Effector memory CD4-positive, alpha-beta T cell (primary cell): ENCODE measurements at regions not wholly inside any gene's neighbourhood (a gene's known extent, or its start where the extent isn't known, plus 50 kb on each side); places are given as distances from the start of the nearest gene placed in this dataset.

Source experiments
- DNase-seq, 3 donors: peaks; one replicate each; pipeline ENCODE4 v3.0.0-alpha.2; 2020
- H3K27ac ChIP-seq: 2 replicates; pipeline ENCODE4 v1.7.0; 2013; ENCODE audit warnings: mild to moderate bottlenecking, low read length, moderate library complexity; ENCODE audit not compliant: insufficient read depth, poor library complexity, severe bottlenecking
- H3K27me3 ChIP-seq: replicated peaks from 2 replicates; pipeline ENCODE4 v1.7.0; 2013; ENCODE audit warnings: mild to moderate bottlenecking, low read length; ENCODE audit not compliant: insufficient read depth, control insufficient read depth, poor library complexity, severe bottlenecking
- H3K36me3 ChIP-seq: 2 replicates; pipeline ENCODE4 v1.7.0; 2013; ENCODE audit warnings: mild to moderate bottlenecking, low read length, moderate library complexity; ENCODE audit not compliant: control insufficient read depth, insufficient read depth
- H3K4me1 ChIP-seq: 2 replicates; pipeline ENCODE4 v1.7.0; 2013; ENCODE audit warnings: low read length, mild to moderate bottlenecking; ENCODE audit not compliant: control insufficient read depth, insufficient read depth, poor library complexity, severe bottlenecking
- H3K4me3 ChIP-seq: 2 replicates; pipeline ENCODE4 v1.7.0; 2013; ENCODE audit warnings: low read length, low read depth, mild to moderate bottlenecking; ENCODE audit not compliant: insufficient read depth, poor library complexity, severe bottlenecking
- H3K9me3 ChIP-seq: 2 replicates; pipeline ENCODE4 v1.7.0; 2013; ENCODE audit warnings: mild to moderate bottlenecking, low read length, moderate library complexity; ENCODE audit not compliant: control insufficient read depth

DNA sequence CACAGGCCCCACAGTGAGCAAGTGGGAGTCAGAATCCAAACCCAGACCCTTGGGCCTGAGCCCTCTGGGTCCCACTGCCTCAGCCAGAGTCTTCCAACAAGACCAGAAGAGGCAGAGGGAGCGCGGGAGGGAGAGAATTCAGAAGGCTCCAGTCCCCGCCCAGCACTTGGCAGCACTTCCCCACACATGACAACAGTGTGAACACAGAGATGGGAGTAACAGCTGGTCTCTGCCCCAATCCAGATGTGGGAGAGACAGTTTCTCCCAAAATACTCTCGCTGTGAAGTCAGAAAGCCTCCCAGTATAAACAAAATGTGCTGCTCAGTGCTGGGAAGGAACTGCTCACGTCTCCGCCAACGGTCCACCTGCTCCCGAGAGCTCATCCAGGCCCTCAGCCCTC, 219.9 kb downstream of the MN1 start:
- Histone ChIP-seq H3K4me3 (no peak overlapping the region), H3K36me3 (no peaks in the 10 kb centered on the region), H3K27ac (no peak overlapping the region), H3K27me3 (no peaks in the 10 kb centered on the region), H3K4me1 (no peaks in the 10 kb centered on the region), H3K9me3 (no peaks in the 10 kb centered on the region)
- DNase-seq: no peak

DNA sequence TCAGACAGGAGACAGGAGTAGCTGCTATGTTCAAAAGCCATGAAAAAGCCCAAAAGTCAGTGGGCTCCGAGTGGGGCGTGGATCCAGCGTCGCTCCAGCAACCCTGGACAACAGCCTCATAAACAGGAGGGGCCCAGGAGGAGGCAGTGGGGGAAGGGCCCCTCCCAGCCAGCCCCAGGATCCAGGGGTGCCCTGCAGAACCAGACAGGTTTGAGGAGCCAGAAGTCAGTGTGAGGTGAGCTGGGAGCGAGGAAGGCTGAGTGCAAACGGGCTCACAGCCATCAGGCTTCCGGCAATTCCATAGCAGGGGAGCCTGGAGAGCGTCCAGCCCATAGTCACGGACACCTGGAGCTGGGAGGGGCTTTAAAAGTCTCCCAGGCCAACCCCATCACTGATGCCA, 217.7 kb downstream of the MN1 start:
- no peak for DNase-seq
- Histone ChIP-seq H3K27ac (no peak overlapping the region), H3K27me3 (no peaks in the 10 kb centered on the region), H3K4me1 (no peaks in the 10 kb centered on the region), H3K9me3 (no peaks in the 10 kb centered on the region), H3K36me3 (no peaks in the 10 kb centered on the region), H3K4me3 (no peak overlapping the region)

DNA sequence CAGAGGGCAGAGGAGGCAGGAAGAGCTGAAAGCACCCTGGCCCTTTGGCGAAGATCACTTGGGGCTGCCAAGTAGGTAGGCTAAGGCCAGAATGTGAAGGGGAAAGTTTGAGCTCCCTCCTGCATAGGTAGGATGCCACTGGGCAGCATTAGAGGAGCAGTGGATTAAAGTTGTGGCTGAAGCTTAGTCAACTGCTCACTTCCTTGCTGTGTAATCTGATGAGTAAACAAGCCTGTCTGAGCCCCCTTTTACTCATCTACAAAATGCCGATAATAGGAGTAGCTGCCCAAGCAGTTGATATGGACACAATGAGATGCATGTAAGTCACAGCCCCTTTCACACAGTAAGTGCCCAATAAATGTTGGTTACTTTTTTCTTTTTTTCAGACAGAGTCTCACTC, 216.4 kb downstream of the MN1 start:
- Histone ChIP-seq H3K27me3 (no peaks in the 10 kb centered on the region), H3K27ac (no peak overlapping the region), H3K36me3 (no peaks in the 10 kb centered on the region), H3K4me3 (no peak overlapping the region), H3K9me3 (no peaks in the 10 kb centered on the region), H3K4me1 (no peaks in the 10 kb centered on the region)
- DNase-seq: no peak

DNA sequence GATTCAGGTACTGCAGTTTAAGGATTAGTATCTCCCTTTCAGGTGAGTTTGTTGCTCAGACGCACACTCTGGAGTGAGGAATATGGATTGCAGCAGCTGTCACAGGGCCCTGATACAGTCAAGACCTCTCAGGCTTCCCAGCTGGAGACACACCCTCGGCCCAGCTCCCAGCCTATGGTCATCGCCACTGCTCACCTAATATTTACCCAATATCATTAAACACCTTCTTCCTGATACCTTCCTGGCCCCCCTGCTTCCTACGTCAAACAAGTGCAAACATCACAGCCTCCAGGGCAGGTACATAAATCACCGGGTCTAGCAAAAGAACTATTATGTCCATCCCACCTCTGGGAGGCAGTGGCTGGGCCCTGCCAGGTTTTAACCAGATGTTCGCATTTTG, 213.3 kb downstream of the MN1 start:
- Histone ChIP-seq H3K27me3 (no peaks in the 10 kb centered on the region), H3K36me3 (no peaks in the 10 kb centered on the region), H3K9me3 (no peaks in the 10 kb centered on the region), H3K27ac (no peak overlapping the region), H3K4me3 (no peak overlapping the region), H3K4me1 (no peaks in the 10 kb centered on the region)
- DNase-seq: no peak

DNA sequence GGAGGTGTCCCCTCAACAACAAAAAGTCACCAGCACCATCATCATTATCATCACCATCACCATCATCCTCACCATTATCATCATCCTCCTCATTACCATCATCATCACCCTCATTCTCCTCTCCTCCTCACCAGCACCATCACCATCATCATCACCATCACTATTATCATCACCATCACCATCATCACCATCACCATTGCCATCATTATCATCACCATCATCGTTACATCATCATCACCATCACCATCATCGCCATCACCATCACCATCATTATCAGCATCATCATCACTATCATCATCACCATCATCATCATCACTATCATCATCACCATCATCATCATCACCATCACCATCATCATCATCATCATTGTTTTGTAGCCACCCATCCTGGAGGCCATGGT, 212.6 kb downstream of the MN1 start:
- DNase-seq: no peak
- H3K27me3 ChIP-seq: no peaks in the 10 kb centered on the region
- no peaks in the 10 kb centered on the region for H3K9me3 ChIP-seq
- no peak overlapping the region for H3K4me3 ChIP-seq
- H3K4me1 ChIP-seq: no peaks in the 10 kb centered on the region
- no peak overlapping the region for H3K27ac ChIP-seq
- H3K36me3 ChIP-seq: no peaks in the 10 kb centered on the region

DNA sequence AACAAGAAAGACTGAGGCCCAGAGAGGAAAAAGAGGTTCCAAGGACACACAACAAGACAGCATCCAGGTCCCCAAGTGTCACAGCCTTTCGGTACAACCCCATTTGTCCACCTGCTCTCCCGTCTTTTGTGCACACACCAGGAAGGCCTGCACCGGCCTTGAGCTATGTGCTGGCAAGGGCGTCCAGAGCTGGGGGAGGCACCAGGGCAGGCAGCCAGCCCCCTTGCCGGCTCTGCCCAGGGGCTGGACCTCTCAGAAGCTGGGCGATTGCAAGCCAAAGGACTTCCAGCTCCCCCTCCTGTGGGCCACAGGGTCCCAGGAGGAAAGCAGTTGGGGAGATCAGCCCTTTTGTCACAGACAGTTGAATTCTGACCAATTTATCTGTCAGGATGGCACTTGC, 210.5 kb downstream of the MN1 start:
- no peak for DNase-seq
- no peaks in the 10 kb centered on the region for H3K36me3 ChIP-seq

DNA sequence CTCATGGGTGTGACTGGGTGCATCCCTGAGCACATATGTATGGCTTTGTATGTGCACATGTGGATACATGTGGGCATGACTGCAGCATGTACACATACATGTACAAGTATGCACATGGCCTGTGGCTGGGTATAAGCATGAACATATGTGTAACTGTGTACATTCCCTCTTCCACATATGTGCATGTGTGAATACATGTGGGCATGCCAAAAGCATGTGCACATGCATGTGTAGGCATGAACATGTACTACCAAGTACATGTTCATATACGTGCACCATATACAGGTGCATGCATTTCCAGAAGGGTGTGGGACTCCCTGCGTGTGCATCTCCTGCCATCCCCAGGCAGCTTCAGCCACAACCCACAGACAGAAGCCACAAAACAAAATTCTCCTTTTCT, 208.2 kb downstream of the MN1 start:
- Histone ChIP-seq H3K36me3 (no peaks in the 10 kb centered on the region), H3K4me3 (no peak overlapping the region), H3K27ac (no peak overlapping the region), H3K27me3 (no peaks in the 10 kb centered on the region), H3K4me1 (no peaks in the 10 kb centered on the region), H3K9me3 (no peaks in the 10 kb centered on the region)
- no peak for DNase-seq

More for the DNA sequence above, 210.5 kb downstream of the MN1 start:
- no peaks in the 10 kb centered on the region for H3K27me3 ChIP-seq
- H3K4me3 ChIP-seq: no peak overlapping the region
- H3K4me1 ChIP-seq: no peaks in the 10 kb centered on the region
- no peaks in the 10 kb centered on the region for H3K9me3 ChIP-seq
- no peak overlapping the region for H3K27ac ChIP-seq

DNA sequence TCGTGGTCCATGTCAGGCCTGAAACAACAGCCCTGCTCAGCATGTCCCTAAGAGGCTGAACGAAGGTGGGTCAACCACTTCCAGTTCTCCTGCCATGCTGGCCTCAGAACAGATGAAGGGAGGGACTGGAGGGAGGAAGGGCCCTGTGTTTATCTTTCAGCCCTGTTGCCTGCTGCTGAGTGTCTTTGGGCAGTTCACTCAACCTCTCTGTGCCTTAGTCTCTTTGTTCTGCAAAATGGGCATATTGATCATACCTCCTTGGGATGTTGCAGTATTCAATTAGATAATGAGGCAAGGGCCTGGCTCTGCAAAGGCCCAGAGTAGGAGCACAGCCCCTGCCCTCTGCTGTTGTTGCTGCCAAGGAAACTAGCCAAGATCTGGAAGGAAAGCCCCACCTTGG, 207.5 kb downstream of the MN1 start:
- DNase-seq: no peak
- H3K4me1 ChIP-seq: no peaks in the 10 kb centered on the region

DNA sequence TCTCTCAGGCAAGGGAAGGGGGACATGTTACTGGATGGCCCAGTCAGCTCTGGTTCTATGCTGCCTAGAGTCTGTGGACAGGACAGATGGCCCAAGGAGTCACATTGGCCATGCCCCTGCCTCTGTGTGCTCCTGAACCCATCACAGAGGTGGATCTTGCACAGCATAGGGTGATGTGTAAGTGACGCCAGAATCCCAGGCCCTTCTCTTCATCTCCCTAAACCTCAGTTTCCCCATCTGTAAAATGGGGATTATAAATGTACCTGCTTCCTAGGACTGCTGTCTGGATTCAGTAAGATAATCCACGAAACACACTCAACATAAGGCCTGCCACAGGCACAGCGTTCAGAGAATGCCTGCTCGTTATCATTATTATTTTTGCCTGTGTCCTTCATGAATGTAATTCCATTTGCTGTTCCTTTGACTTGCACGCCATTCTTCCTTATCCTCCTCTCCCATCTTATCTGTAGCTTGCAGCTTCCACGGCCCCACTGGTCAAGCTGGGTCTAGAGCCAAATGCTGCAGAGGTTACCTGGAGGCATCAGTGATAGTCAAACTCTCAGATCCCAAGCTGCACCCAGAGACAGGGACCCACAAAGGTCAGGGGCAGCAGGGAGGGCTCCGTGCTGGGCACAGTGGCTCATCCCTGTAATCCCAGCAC, 207.0 kb downstream of the MN1 start:
- H3K27ac ChIP-seq: no peak overlapping the region
- H3K9me3 ChIP-seq: no peaks in the 10 kb centered on the region
- DNase-seq: no peak
- H3K36me3 ChIP-seq: no peaks in the 10 kb centered on the region
- H3K27me3 ChIP-seq: no peaks in the 10 kb centered on the region
- no peaks in the 10 kb centered on the region for H3K4me1 ChIP-seq
- H3K4me3 ChIP-seq: no peak overlapping the region

More for the DNA sequence above, 207.5 kb downstream of the MN1 start:
- Histone ChIP-seq H3K4me3 (no peak overlapping the region), H3K36me3 (no peaks in the 10 kb centered on the region), H3K27ac (no peak overlapping the region), H3K9me3 (no peaks in the 10 kb centered on the region), H3K27me3 (no peaks in the 10 kb centered on the region)

DNA sequence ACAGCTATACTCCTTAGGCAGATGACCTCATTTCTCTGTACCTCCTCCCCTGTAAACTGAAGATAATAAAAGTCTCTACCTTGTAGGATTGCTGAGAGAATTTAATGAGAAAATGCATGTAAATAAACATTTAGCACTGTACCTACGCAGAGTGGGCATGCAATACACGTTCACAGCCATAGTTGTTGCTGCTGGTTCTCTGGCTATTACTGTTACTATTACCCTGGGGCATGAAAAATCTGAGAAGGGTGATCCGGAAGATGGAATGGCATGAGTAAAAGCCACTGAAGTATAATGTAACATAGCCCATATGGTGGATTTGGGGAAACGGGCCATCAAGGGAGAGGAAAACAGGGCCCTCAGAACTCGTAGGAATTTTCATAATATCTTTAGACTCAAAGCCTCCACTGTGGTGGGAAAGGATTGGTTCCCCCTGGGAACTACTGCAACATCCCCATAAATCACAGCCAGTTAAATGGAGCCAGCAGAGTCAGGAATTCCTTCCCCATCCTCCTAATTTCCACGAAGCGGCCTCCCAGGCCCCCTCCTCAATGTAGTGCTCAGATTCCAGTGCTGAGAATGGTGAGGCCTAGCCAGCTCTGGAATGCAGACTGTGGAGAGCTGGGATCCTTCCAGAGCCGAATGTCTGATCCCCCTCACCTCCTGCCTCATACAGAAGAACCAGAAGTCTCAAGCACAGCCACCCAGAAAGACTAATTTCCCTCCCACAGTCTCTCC, 205.3 kb downstream of the MN1 start:
- no peak for DNase-seq

More for the DNA sequence above, 205.3 kb downstream of the MN1 start:
- H3K4me3 ChIP-seq: no peak overlapping the region
- H3K36me3 ChIP-seq: no peaks in the 10 kb centered on the region
- H3K27ac ChIP-seq: no peak overlapping the region
- H3K4me1 ChIP-seq: no peaks in the 10 kb centered on the region
- no peaks in the 10 kb centered on the region for H3K9me3 ChIP-seq
- H3K27me3 ChIP-seq: no peaks in the 10 kb centered on the region
